ENCODE measurements at regions not wholly inside any gene's neighbourhood (a gene's known extent, or its start where the extent isn't known, plus 50 kb on each side); places are given as distances from the start of the nearest gene placed in this dataset.

GRCh38 chr6:108791700-108792099, 56.5 kb upstream of the ARMC2 start:
- no peak for TF ChIP-seq FOXA1 (IDR thresholded peaks at IDR 0.05)
- no peak for TF ChIP-seq BHLHE40 (IDR thresholded peaks at IDR 0.05; ENCODE audit: borderline replicate concordance)
- no peak for TF ChIP-seq ZNF384 (IDR thresholded peaks at IDR 0.05)
- no peak for TF ChIP-seq SUZ12 (IDR thresholded peaks at IDR 0.05)
- no peak for TF ChIP-seq ARNT (IDR thresholded peaks at IDR 0.05)
- no peak for TF ChIP-seq NFRKB (IDR thresholded peaks at IDR 0.05)
- no peak for TF ChIP-seq PKNOX1 (IDR thresholded peaks at IDR 0.05)
- no peak for TF ChIP-seq FOXM1 (IDR thresholded peaks at IDR 0.05; ENCODE audit: borderline replicate concordance)
- no peak for TF ChIP-seq TARDBP (IDR thresholded peaks at IDR 0.05)
- no peak for TF ChIP-seq ELF4 (IDR thresholded peaks at IDR 0.05)
- TF ChIP-seq SP1 (IDR thresholded peaks at IDR 0.05), result no peak
- TF ChIP-seq L3MBTL2 (conservative IDR thresholded peaks at IDR 0.05), result no peak
- TF ChIP-seq HDGF (IDR thresholded peaks at IDR 0.05; ENCODE audit: borderline replicate concordance), result no peak

All from HEK293T (cell line).